Psoas muscle (tissue), 7 donors: ENCODE measurements at regions not wholly inside any gene's neighbourhood (a gene's known extent, or its start where the extent isn't known, plus 50 kb on each side); places are given as distances from the start of the nearest gene placed in this dataset.

ENCODE experiments used
- ATAC-seq, 4 donors: fragments of 200-7000 bp; cut with Tn5 transposase; one replicate each; pipeline ENCODE4 v1.9.1; 2020; ENCODE audit warnings: moderate library complexity in 3 of 4, mild to moderate bottlenecking in 2 of 4
- DNase-seq, 2 donors: peaks; one replicate each; pipeline ENCODE4 v3.0.0-alpha.2; 2020
- H3K27ac ChIP-seq: fragments of 200-600 bp; one replicate; pipeline ENCODE4 v1.8.0; 2022
- H3K27me3 ChIP-seq, 3 donors: fragments of 200-600 bp in 1 of 3; one replicate each; pipeline versions ENCODE4 v1.6.1 to v1.8.0; 2013 to 2022; ENCODE audit warnings: low read length in 2 of 3, mild to moderate bottlenecking in 2 of 3, moderate library complexity in 1 of 3; ENCODE audit not compliant: insufficient read depth in 3 of 3
- H3K36me3 ChIP-seq, 2 donors: fragments of 200-600 bp in 1 of 2; one replicate each; pipeline versions ENCODE4 v1.6.1 to v1.8.0; 2013 to 2022; ENCODE audit warnings: low read depth in 1 of 2, mild to moderate bottlenecking in 1 of 2, moderate library complexity in 1 of 2; ENCODE audit not compliant: insufficient read depth in 1 of 2
- H3K4me1 ChIP-seq: fragments of 200-600 bp; one replicate; pipeline ENCODE4 v1.8.0; 2022
- H3K4me3 ChIP-seq: fragments of 200-600 bp; one replicate; pipeline ENCODE4 v1.8.0; 2022; ENCODE audit warnings: mild to moderate bottlenecking
- H3K9me3 ChIP-seq: fragments of 200-600 bp; one replicate; pipeline ENCODE4 v1.8.0; 2022
- CTCF ChIP-seq: fragments of 200-600 bp; IDR thresholded peaks from one replicate; pipeline ENCODE4 v1.8.0; 2022; ENCODE audit warnings: antibody characterized with exemption
- WGBS, 3 donors: extraction: QIAGEN DNeasy Blood & Tissue Kit; methylation state at CpG; one replicate each; pipeline versions ENCODE4 v1.1.6 to v1.1.7; 2013; 5-methylcytosine and 5-hydroxymethylcytosine counted together
- intact Hi-C, 2 donors: fragments of 100-400 bp; cut with DNase I; formaldehyde crosslinking; loops; one replicate each; pipeline versions ENCODE4 v1.11.0 to v1.14.2; 2022
- donor health status: healthy with polysubstance abuse.
- donor health status: DM: no; HTN: no; CAD: no; lungs with moderate emphysema.
- donor health status: Bipolar disorder and iron deficiency.
- donor health status: healthy.
- donor health status: DM: yes; HTN: yes; CAD: no.
- donor health status: DM: no; HTN: no; CAD: no.
- donor health status: DM: yes; HTN: yes; CAD: no.

- ATAC-seq (no peak), DNase-seq (no peak)
- Histone ChIP-seq H3K27ac (no peak overlapping the region), H3K27me3 (no peaks in the 10 kb centered on the region), H3K4me3 (no peak overlapping the region), H3K36me3 (no peaks in the 10 kb centered on the region), H3K9me3 (no peaks in the 10 kb centered on the region), H3K4me1 (peaks cover 35% of the 10 kb centered on the region)
- no peak for TF ChIP-seq CTCF
- intact Hi-C loops, result loop anchor here in 1 of 2 donors (10.0 kb wide), 1 partner anchor 169 kb away; no protein-coding TSS in a partner anchor
- WGBS, 3 donors, result 82 to 94% (median 84%) methylated on average over 4 of the region's 4 CpGs
Measured at GRCh38 chr21:39084073-39084472, 99.2 kb downstream of the PSMG1 start.

GRCh38 chr21:39083377-39084008 is 99.8 kb downstream of the PSMG1 start:
- no peaks in the 10 kb centered on the region for H3K36me3 ChIP-seq
- no peak for TF ChIP-seq CTCF
- WGBS, 3 donors, result 48 to 66% (median 50%) methylated on average over 11 of the region's 11 CpGs
- intact Hi-C loops, result loop anchor here in 1 of 2 donors (10.0 kb wide), 1 partner anchor 169 kb away; no protein-coding TSS in a partner anchor
- H3K4me3 ChIP-seq, result no peak overlapping the region
- no peaks in the 10 kb centered on the region for H3K27me3 ChIP-seq
- peak overlapping the region; percentile 12 for H3K27ac ChIP-seq
- no peaks in the 10 kb centered on the region for H3K9me3 ChIP-seq
- H3K4me1 ChIP-seq, result peaks cover 29% of the 10 kb centered on the region
- ATAC-seq (no peak), DNase-seq (no peak)

GRCh38 chr21:39082656-39083376 is 100.4 kb downstream of the PSMG1 start:
- Histone ChIP-seq H3K27ac (peak overlapping the region; percentile 12), H3K9me3 (no peaks in the 10 kb centered on the region), H3K4me1 (peaks cover 26% of the 10 kb centered on the region), H3K4me3 (peak overlapping the region; percentile 5), H3K27me3 (no peaks in the 10 kb centered on the region), H3K36me3 (no peaks in the 10 kb centered on the region)
- TF ChIP-seq CTCF, result no peak
- WGBS, 3 donors, result 37 to 49% (median 40%) methylated on average over 23 to 24 of the region's 24 CpGs
- intact Hi-C loops, result loop anchor here in 1 of 2 donors (10.0 kb wide), 1 partner anchor 168 kb away; no protein-coding TSS in a partner anchor
- ATAC-seq, result no peak
- no peak for DNase-seq

GRCh38 chr21:39080366-39080765 is 102.9 kb downstream of the PSMG1 start:
- TF ChIP-seq CTCF, result no peak
- no peaks in the 10 kb centered on the region for H3K9me3 ChIP-seq
- peaks cover 15% of the 10 kb centered on the region for H3K4me1 ChIP-seq
- no peak overlapping the region for H3K27ac ChIP-seq
- WGBS, 3 donors, result 81 to 86% (median 86%) methylated on average over 5 of the region's 5 CpGs
- H3K4me3 ChIP-seq, result no peak overlapping the region
- ATAC-seq (no peak), DNase-seq (no peak)
- H3K27me3 ChIP-seq, result no peaks in the 10 kb centered on the region
- intact Hi-C loops, result loop anchor here in 1 of 2 donors (10.0 kb wide), 1 partner anchor 166 kb away; no protein-coding TSS in a partner anchor
- H3K36me3 ChIP-seq, result no peaks in the 10 kb centered on the region
